Loucy (cell line): ENCODE measurements at regions not wholly inside any gene's neighbourhood (a gene's known extent, or its start where the extent isn't known, plus 50 kb on each side); places are given as distances from the start of the nearest gene placed in this dataset.
A peak's percentile ranks its signal among the peaks of the same experiment; 100 is the strongest.

Experiments used
- H2AFZ ChIP-seq: fragments of 200-600 bp; sonication (generic); 2 replicates; pipeline ENCODE4 v1.6.0; 2016; ENCODE audit warnings: antibody characterized with exemption, mild to moderate bottlenecking, low read length, moderate library complexity
- H3F3A ChIP-seq: fragments of 200-600 bp; 2 replicates; pipeline ENCODE4 v1.6.0; 2016; ENCODE audit warnings: antibody characterized with exemption, low read depth, mild to moderate bottlenecking
- H3K27me3 ChIP-seq: fragments of 200-600 bp; sonication (generic); 2 replicates; pipeline ENCODE4 v1.6.1; 2014; ENCODE audit warnings: low read length, mild to moderate bottlenecking; ENCODE audit not compliant: insufficient read depth, poor library complexity, severe bottlenecking
- H3K36me3 ChIP-seq: fragments of 200-600 bp; sonication (generic); 2 replicates; pipeline ENCODE4 v1.6.1; 2016; ENCODE audit warnings: low read length; ENCODE audit not compliant: insufficient read depth
- H3K4me1 ChIP-seq: fragments of 200-600 bp; sonication (generic); 2 replicates; pipeline ENCODE4 v1.5.1; 2014; ENCODE audit warnings: low read length, mild to moderate bottlenecking; ENCODE audit not compliant: insufficient read depth, poor library complexity, severe bottlenecking
- H3K4me2 ChIP-seq: fragments of 200-600 bp; sonication (generic); 2 replicates; pipeline ENCODE4 v1.6.0; 2014; ENCODE audit warnings: antibody characterized with exemption, low read length, low read depth, mild to moderate bottlenecking; ENCODE audit not compliant: poor library complexity, severe bottlenecking
- H3K4me3 ChIP-seq: fragments of 200-600 bp; sonication (generic); 2 replicates; pipeline ENCODE4 v1.5.1; 2014; ENCODE audit warnings: low read length, mild to moderate bottlenecking, mixed read lengths; ENCODE audit not compliant: poor library complexity, severe bottlenecking
- H3K79me2 ChIP-seq: fragments of 200-600 bp; sonication (generic); 2 replicates; pipeline ENCODE4 v1.6.1; 2014; ENCODE audit warnings: low read length; ENCODE audit not compliant: insufficient read depth
- H3K9ac ChIP-seq: fragments of 200-600 bp; sonication (generic); 2 replicates; pipeline ENCODE4 v1.6.0; 2014; ENCODE audit warnings: mild to moderate bottlenecking, low read depth, low read length, moderate library complexity; ENCODE audit not compliant: poor library complexity, severe bottlenecking
- H3K9me2 ChIP-seq: fragments of 200-600 bp; sonication (generic); replicated peaks from 2 replicates; pipeline ENCODE4 v1.6.1; 2016; ENCODE audit warnings: low read depth, low read length, mixed read lengths
- H3K9me3 ChIP-seq: fragments of 200-600 bp; sonication (generic); 2 replicates; pipeline ENCODE4 v1.6.1; 2014; ENCODE audit warnings: mild to moderate bottlenecking, antibody characterized with exemption, low read length, low read depth; ENCODE audit not compliant: insufficient read depth
- H4K20me1 ChIP-seq: fragments of 200-600 bp; sonication (generic); 2 replicates; pipeline ENCODE4 v1.6.0; 2014; ENCODE audit warnings: antibody characterized with exemption, low read length, mild to moderate bottlenecking; ENCODE audit not compliant: insufficient read depth, poor library complexity, severe bottlenecking
- EZH2phosphoT487 ChIP-seq: fragments of 200-600 bp; IDR thresholded peaks from 2 replicates; pipeline ENCODE4 v1.6.1; 2018; ENCODE audit warnings: antibody characterized with exemption, mild to moderate bottlenecking, moderate library complexity, borderline replicate concordance
- TF ChIP-seq, protein P1 (sequence below): fragments of 200-600 bp; sonication (generic); conservative IDR thresholded peaks from 2 replicates; pipeline ENCODE4 v1.5.1; 2014; ENCODE audit warnings: mild to moderate bottlenecking, antibody characterized with exemption, low read length

- no peak overlapping the region for H2AFZ ChIP-seq
- TF ChIP-seq EZH2phosphoT487 = no peak
- TF ChIP-seq, protein P1, sequence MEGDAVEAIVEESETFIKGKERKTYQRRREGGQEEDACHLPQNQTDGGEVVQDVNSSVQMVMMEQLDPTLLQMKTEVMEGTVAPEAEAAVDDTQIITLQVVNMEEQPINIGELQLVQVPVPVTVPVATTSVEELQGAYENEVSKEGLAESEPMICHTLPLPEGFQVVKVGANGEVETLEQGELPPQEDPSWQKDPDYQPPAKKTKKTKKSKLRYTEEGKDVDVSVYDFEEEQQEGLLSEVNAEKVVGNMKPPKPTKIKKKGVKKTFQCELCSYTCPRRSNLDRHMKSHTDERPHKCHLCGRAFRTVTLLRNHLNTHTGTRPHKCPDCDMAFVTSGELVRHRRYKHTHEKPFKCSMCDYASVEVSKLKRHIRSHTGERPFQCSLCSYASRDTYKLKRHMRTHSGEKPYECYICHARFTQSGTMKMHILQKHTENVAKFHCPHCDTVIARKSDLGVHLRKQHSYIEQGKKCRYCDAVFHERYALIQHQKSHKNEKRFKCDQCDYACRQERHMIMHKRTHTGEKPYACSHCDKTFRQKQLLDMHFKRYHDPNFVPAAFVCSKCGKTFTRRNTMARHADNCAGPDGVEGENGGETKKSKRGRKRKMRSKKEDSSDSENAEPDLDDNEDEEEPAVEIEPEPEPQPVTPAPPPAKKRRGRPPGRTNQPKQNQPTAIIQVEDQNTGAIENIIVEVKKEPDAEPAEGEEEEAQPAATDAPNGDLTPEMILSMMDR = no peak
- no peak overlapping the region for H3K4me3 ChIP-seq
Observed at GRCh38 chr1:110728388-110729001, 53.8 kb upstream of the KCNA3 start.

DNA sequence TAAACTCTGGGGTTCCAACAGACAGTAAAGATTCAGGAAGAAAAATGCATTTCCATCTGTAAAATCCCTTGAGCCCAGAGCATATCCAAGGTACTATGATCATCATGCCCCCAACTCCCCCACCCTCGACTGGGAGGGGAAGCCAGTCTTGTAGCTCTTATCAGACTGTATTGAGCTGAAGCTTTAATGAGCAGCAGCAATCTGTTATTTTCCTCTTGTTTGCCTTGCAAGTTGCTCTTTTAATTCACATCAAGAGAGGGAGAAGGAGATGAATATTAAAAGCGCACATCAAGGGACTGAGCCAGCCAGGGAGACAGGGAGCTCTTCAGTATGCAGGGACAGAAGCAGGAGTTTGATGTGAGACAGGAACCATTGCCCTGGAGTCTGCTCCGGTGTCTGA lies 52.5 kb upstream of the KCNA3 start:
- no peaks in the 10 kb centered on the region for H4K20me1 ChIP-seq
- H3K9me2 ChIP-seq = no peaks in the 10 kb centered on the region
- no peak overlapping the region for H3K9ac ChIP-seq
- no peak overlapping the region for H2AFZ ChIP-seq
- H3K79me2 ChIP-seq = no peaks in the 10 kb centered on the region
- peak overlapping the region; percentile 23 for H3K4me3 ChIP-seq
- H3K27me3 ChIP-seq = no peaks in the 10 kb centered on the region
- no peaks in the 10 kb centered on the region for H3F3A ChIP-seq
- H3K4me1 ChIP-seq = peaks cover 8% of the 10 kb centered on the region
- no peaks in the 10 kb centered on the region for H3K36me3 ChIP-seq
- peak overlapping the region; percentile 45 for H3K4me2 ChIP-seq
- TF ChIP-seq EZH2phosphoT487 = no peak
- TF ChIP-seq, protein P1 = no peak
- no peaks in the 10 kb centered on the region for H3K9me3 ChIP-seq

More at GRCh38 chr1:110728388-110729001, 53.8 kb upstream of the KCNA3 start:
- Histone ChIP-seq H3K9me3 (no peaks in the 10 kb centered on the region), H3K79me2 (no peaks in the 10 kb centered on the region), H3F3A (no peaks in the 10 kb centered on the region), H3K36me3 (no peaks in the 10 kb centered on the region), H4K20me1 (no peaks in the 10 kb centered on the region), H3K27me3 (no peaks in the 10 kb centered on the region), H3K4me1 (peaks cover 8% of the 10 kb centered on the region), H3K4me2 (no peak overlapping the region), H3K9ac (no peak overlapping the region), H3K9me2 (no peaks in the 10 kb centered on the region)

- Histone ChIP-seq H3K9me3 (no peaks in the 10 kb centered on the region), H3K9me2 (no peaks in the 10 kb centered on the region), H2AFZ (no peak overlapping the region), H3K36me3 (no peaks in the 10 kb centered on the region), H3K4me2 (peak overlapping the region; percentile 45), H3F3A (no peaks in the 10 kb centered on the region), H3K27me3 (no peaks in the 10 kb centered on the region), H3K4me1 (peaks cover 8% of the 10 kb centered on the region), H3K9ac (no peak overlapping the region), H3K79me2 (no peaks in the 10 kb centered on the region), H4K20me1 (no peaks in the 10 kb centered on the region), H3K4me3 (peak overlapping the region; percentile 23)
- TF ChIP-seq, protein P1 = no peak
- TF ChIP-seq EZH2phosphoT487 = no peak
Observed at GRCh38 chr1:110726755-110727154, 52.0 kb upstream of the KCNA3 start.
